GM21717 (cell line): ENCODE measurements at regions not wholly inside any gene's neighbourhood (a gene's known extent, or its start where the extent isn't known, plus 50 kb on each side); places are given as distances from the start of the nearest gene placed in this dataset.

Experiments
- ATAC-seq: cut with Tn5 transposase; IDR thresholded peaks from one replicate; pipeline ENCODE4 v1.9.1; 2021; ENCODE audit warnings: mild to moderate bottlenecking, moderate library complexity; ENCODE audit not compliant: unreplicated experiment

DNA sequence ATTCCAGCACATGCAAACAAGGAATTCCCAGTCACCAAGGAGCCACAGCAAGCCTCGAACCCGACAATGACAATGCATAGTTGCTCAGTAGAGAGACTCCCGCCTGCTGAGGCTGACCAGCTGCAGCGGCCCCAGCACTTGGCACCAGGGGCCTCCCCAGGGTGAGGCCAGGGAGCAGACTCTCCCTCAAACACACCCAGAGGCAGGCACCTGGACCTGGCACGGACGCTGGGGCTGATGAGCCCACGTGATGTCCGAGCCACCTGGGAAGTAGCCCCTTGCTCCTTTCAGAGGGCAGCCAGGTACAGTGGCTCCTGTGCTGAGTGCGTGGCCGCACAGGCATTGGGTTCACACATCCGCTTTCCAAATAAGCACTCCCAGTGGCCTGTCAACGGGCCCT, 315.9 kb upstream of the TGFBR2 start:
- ATAC-seq = no peak

DNA sequence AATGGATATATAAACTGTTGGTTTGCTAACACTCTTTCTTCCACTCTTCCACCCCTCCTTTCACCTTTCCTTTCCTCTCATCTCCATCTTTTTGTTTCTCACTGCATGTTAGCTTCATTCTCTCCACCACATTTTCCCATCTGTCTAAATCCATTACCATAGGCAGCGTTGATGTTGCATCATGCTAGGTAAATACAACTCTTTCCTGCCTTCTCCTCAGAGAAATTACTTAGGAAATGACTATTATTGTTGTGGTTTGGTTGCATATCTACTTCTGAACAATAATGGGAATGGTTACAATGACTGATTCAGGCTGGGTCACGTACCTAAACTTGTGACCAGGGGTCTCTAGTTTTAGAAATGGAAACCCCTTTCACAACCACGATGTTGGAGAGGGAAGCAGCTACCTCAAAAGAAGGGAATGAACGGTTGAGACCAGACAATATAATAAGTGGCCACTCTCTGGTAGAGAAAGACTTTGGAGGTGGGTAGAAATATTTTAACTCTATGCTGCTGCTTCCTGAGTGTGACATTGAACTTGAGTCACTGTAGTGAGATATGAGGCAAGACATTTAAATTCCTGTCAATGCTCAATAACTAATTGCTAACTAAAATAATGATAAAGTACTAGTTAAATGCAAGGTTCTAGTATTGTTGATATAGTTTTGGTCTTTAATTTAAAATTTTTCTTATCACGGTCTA, 314.1 kb upstream of the TGFBR2 start:
- no peak for ATAC-seq

DNA sequence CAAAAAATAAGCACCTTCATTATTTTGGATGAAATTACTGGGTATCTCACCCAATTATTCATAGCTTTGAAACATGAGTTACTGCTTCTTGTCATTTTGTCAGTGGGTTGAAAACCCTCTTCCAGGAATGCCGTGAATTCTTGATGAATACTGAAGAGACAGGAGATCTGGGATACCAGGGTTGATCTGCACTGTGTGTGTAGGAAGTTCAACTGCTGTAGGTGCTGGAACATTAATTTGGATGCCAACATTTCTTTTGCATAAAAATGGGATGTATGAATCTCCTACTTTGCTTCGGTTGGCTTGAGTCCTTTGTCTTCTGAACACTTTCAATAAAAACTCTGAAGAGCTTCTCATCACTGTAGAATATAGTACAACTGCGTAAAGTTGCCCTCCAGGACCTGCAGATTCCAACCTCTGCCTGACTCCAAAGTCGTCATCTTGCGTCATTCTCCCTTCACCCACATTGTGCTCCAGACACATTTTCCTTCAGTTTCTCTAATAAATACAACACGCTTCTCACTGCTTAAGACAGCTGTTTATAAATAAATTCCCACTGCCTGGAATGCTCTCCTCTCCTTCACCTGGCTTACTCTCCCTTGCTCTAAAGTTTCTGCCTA, 312.7 kb upstream of the TGFBR2 start:
- no peak for ATAC-seq

DNA sequence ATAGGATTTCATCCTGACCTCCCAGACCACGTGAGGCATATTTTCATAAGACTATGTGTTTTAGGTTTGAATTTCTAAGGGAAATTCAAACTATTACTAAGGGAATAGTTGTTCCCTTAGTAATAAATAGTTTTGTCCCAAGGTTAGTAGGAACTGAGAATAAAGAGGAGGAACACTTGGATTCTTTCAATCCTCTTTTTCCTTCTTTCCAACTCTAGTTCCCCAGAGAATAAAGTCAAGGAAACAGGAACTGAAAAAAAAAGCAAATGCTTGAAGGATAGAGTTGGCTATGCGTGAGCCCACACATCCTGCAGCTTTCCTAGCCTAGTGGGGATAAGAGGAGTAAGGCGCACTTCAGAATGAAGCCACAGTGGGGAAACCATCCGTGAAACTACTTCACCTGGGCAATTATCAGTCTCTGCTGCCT, 312.1 kb upstream of the TGFBR2 start:
- ATAC-seq = no peak

DNA sequence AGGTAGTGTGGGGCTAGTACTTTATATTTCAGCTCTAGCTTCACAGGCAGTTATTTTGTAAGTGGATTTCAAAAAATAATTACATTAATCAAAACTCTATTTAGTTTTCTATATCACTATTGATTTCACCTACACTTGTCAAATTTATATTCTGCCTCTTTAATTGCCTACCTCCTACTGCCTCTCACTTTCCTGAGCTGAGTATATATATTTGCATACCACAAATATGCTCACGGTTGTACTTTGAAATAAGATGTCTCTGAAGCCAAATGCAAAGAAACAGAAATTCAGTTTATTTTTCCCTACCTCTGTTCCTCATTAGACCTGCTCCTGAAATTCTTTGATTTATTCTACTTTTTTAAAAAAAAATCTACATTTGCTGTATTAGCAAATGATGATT, 309.3 kb upstream of the TGFBR2 start:
- no peak for ATAC-seq

DNA sequence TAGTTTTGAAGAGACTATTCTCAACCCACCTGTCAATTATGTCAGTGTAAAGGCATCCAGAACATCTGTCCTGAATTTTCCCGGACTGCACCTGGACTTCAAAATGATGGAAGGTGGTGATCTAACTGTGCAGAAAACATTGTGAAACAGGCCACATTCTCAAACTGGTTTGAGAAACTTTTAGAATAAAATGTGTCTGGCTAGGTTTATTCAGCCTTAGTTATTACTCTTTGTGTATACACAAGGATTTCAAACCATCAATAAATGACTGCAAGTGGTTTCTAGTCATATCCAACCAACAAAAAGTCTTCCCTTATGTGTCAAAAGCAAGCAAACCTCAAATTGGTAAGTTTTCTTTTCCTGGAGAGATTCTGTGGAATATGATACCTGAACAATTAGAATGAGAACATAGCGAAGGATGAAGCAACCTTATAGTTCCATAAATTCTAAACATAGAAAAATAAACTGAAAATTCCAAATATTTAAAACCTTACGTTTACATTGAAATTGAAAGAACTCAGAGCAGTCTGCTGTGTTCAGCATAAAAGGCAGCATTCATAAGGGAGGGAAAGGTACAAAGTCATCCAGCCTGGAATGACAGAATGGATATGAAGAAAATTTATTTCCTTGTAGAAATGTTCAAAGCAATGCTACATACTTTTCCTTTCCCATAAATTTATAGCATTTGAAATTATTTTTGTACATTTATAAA, 306.6 kb upstream of the TGFBR2 start:
- ATAC-seq = no peak

DNA sequence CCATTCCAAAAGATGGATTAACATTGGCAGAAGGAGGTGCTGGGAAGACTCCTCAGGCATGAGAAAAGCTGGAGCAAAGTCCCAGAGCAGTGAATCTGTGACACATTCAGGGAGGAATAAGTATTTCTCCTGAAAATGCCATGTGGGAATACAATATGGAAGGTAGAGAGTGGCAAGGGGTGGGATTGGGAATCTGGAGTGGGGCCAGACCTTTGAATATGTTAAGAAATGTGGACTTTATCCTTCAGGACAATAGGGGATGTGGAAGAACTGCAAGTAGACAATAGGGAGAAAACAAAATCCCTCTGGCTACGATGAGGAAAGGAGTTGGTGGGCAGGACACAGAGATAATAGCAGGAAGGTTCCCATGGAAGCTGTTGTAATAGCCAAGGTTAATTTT, 305.6 kb upstream of the TGFBR2 start:
- ATAC-seq = no peak

DNA sequence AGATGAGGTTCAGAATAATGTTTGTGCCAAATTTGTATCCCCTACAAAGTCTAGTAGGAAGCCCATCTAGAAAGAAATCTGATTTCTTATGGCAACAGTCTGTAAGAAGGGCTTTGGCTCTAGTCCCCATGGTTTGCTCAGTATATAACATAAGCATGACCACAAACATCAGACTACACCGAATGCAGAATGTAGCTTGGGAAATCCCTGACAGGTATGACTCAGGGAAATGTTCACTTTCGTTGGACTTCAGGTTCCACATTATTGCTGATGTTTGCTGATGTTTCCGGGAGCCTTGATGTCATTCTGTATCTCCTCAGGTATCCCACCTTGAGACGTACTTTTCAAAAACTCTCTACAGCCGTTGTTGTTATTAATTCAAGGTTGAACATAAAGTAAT, 304.4 kb upstream of the TGFBR2 start:
- no peak for ATAC-seq

DNA sequence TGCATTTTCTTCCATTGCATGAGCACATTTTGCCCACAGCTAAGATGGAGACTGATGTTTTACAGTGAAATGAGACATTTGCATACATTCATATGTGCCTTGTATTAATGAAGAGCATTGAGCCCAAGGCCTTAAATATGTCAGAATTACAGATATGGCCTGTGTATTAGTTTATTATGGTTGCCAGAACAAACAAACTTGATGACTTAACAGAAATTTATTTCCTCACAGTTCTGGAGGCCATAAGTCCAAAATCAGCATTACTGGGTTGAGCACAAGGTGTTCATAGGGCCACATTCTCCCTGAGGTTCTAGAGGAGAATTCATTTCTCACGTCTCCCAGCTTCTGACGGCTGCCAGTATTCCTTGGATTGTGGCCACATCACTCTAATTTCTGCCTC, 302.6 kb upstream of the TGFBR2 start:
- ATAC-seq = no peak

DNA sequence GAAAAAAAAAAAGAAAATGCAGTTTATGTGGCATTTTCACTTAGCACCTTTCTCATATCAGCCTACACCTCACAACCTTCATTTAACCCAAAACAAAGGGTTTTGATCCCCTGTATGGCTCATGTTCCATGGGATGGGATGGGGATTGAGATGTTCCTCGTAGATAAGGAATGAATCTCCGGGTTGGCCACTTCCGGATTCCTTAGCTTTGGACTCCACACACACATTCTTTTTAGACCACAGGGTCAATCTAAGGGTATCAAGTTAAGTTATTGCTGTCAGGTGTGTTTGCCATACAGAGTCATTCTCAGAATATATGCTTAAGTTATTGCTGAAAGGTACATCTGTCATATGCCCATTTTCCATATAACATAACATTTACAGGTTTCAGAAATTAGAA, 301.4 kb upstream of the TGFBR2 start:
- ATAC-seq = no peak

DNA sequence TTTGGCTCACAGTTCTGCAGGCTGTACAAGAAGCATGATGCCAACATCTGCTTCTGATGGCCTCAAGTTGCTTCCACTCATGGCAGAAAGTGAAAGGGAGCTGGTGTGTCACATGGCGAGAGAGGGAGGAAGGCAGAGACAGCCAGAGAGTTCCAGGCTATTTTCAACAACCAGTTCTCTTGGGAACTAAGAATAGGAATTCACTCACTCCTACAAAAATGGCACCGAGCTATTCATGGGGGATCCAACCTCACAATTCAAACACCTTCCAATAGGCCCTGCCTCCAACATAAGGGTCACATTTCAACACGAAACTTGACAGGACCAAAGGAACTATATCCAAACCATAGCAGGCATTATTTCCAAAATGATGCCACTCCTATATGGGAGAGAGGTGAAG, 299.5 kb upstream of the TGFBR2 start:
- ATAC-seq = no peak

DNA sequence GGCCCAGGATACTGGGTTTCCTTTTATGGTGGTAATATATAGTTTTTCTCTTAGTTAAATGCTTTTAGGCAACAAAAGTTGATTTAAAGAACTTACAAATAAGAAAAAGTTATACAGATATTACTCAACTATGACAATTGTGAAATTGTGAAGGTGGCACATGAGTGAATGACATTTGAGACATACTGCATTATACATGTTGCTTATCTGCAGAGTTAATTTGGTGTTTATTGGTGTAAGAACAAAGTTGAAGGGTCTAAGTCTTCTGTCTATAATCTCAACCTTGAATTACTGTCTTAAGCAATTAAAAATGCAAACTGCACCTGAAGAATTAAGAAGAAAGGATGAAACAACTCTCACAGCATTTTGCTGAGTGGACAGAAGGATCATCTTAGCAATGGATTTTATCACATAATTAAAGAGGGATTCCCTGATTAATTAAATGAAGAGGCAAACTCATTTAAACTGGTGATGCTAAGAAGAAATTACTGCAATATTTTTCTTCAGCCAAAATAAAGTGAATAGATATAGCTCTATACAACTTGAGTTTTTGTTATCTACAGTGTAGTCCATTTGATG, 298.9 kb upstream of the TGFBR2 start:
- no peak for ATAC-seq

DNA sequence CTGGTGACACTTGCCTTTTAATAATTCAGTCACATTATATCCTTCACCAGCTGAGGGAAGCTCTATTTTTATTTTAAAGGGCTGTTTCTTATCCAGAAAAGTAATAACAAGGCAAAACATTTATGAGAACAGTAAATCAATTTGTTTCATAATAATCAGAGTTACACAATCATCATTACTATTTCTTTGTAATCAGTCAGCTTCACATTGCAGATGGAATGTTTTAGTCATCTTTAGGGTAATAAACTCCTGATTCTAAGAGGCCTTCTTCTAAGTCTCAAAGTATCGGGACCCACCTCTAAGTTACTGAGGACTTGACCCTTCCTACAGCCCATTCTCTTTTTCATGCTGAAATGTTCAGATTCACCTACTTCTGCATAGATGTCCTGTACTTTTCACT, 298.3 kb upstream of the TGFBR2 start:
- ATAC-seq = no peak

DNA sequence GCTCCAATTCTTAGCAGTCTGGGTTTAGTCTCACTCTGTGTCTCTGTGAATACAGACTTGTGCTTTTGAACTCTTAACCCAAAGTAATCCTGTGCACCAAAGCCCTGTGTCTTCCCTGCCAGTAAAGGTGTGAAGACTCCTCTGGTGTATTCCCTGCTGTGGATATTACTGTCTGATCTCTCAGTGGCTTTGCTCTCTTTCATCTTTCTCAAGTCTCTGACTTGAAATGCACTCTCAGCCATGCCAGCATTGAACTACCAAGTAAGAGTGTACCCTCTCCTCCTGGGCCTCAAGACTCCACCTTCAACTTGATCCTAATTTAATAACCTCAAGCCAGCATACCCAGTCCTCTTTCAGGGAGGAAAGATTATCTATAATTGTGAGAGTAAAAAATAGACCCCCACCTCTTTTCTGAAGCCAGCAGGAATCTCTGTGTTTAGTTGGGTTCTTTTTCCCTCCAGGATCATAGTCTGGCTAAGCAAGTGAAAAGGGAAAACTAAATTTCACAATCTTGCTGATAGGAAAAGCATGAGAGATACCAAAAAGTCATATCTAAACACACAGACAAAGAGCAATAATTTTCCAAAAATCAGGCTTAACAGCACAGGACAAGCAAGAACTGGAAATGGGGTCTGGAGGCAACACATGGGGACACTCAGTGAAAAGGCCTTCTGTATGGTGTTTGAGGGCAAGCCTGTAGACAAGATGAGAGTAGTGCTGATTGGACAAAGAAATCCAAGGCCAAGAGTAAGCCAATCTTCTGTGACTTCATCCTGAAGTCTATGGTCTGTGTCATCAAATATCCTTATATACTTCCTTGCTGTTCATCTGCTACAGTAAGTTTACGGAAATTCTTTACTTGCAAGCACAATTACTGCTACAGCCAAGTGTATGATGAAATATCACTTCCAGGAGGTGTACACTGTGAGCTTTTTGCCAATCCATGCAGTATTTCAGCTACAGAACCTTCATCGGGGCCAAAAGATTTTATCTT, 296.1 kb upstream of the TGFBR2 start:
- no peak for ATAC-seq

DNA sequence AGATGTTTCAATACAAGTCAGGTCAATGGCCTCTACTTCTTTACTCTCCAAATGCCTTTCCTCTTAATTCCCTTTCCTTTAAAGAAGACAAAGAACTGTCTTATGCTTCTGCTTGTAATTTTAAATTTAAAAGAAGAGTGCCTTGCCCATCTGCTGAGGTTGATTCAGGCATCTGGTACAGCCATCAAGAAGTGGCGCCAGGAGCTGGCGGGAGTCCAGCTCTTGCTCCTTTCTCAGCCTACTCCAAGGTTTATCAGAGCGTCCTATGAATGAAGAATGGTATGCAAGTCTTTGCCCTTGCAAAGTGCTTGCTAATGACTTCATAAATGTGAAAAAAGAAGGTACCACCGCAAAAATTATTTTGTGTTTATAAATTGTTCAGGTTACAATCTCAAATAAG, 294.6 kb upstream of the TGFBR2 start:
- no peak for ATAC-seq

DNA sequence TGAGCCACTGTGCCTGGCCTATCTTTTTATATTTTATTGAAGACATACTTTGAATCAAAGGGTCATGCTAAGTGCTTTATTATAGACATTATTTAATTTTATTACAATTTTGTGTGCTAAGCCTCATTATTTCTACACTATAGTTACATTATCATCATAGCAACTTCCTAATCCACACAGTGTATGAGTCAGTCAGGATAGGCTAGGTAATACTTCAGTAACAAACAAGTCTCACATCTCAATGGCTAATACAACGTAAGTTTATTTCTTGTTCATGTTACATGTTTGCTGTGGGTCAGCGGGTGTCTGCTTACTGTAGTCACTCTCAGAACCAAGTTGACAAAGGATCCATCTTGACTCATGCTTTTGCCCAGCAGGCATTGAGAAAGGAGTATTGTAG, 292.6 kb upstream of the TGFBR2 start:
- ATAC-seq = no peak

DNA sequence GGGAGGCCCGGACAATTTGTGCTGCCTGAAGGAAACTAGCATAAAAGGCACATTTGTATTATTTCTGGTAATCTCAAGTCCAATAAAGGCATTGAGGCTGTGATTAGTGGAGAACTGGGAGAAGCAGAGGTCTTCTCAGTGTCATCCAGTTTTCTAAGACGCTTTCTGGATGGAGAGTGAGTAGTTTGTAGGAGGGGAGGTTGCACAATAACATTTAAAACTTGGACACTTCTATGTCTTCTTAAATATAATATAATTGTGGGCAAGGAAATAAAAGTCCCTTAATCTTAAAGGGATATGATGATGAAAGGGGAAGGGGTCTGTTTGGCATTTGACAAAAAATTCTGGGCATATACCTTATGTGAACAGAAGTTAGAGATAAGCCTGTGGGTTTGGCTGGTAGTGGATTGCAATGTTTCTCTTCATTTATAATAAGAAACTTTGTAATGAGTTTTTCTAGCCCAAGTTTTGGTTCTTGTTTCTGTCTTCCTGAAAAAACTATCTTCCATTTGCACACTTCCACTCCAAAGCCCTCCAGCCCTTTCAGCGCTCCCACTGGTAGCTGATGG, 291.6 kb upstream of the TGFBR2 start:
- no peak for ATAC-seq

DNA sequence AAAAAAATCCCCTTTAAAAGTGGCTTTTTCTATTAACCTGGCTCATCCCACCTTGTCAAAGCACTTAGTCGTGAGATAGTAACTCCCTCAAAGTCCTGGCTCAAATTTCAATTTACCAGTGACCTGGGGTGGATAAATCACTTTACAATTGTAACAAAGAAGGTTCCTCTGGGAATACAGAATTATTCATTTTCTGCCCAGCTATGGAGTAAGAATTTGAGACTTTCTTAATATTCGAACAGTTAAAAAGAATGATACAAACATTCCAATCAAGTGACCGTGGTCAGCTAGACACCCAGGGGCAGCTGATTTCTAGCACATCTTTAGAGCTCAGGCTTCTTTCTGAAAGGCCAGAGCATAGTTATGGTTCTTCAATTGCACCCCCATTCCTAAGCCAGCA, 291.0 kb upstream of the TGFBR2 start:
- no peak for ATAC-seq

DNA sequence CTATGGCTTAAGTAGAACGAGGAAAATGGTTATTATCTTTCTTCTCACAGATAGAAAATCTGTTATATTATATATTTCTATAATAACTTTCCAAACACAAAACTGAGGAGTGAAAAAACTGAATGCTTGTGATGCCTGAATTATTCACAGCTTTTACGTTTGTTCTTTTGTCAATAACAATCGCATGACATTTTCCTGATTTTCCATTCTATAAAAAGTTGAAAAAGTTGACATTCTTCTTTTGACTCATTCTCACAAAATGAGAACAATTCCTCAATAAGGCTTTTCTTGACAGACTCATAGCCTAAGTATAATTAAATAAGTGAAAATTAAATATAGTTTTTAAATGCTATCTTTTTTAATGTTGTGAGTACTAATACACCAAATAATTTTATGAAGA, 288.8 kb upstream of the TGFBR2 start:
- no peak for ATAC-seq

DNA sequence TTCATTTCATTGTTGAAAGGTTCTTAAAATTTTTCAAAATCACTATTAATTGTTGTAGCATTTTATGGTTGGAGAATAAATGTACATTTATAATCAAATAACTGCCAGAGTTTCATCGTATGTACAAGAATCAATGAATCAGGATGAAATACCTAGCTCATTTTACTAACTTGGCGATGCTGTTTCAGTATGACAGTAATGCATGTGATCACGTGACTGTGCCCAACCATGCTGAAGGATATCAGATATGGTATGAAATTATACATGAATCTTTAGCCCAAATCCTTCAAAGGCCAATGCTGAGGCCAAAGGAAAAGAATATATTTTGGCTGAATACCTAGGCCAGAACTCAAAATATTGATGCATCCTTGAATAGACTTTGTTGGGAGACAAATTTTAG, 288.3 kb upstream of the TGFBR2 start:
- ATAC-seq = no peak
